GM21717 (cell line): ENCODE measurements at regions not wholly inside any gene's neighbourhood (a gene's known extent, or its start where the extent isn't known, plus 50 kb on each side); places are given as distances from the start of the nearest gene placed in this dataset.
A peak's percentile ranks its signal among the peaks of the same experiment; 100 is the strongest.
"Not testable (repeated sequence)": the region's sequence is repeated elsewhere in the genome, so short reads cannot be mapped to it uniquely, and the experiment has no call there.

ENCODE experiments used
- ATAC-seq: cut with Tn5 transposase; IDR thresholded peaks from one replicate; pipeline ENCODE4 v1.9.1; 2021; ENCODE audit warnings: mild to moderate bottlenecking, moderate library complexity; ENCODE audit not compliant: unreplicated experiment

DNA sequence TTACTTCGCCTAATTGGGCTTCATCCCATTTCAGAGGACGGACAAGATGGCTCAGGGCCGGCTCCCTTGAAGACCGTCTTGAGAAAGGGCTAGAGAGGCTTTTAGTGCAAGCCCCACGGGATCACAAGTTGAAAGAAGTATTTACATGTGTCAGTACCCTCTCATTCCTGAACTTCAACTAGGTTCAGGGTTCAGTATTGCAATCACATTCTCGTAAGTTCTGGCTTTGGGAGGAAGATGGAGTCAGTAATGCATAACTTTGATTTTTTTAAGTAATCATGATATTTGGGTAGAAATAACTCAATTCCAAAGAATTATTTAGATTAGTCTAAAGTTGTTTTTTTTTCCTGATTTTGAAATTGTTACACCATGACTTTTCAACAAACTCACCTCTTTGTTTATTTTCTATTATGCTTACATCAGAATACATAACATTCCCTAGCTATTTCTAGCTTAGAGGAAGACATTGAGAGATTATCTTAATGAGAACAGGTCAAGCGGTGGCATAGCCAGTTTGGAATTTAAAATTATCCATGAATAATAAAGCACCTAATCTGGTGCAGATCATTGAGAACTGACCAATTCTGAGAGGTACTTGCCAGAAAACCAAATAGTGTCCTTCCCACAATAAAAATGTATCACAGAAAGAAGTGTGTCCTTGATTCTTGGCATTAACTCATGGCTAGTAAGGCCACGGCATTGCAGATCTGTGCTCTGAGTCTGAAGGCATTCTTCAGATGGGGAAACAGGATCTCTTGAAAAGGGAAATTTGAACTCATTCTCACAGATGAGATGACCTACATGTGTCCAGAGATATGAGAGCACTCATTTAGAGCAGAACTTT lies 92.1 kb upstream of the BLID start:
- ATAC-seq = no peak

DNA sequence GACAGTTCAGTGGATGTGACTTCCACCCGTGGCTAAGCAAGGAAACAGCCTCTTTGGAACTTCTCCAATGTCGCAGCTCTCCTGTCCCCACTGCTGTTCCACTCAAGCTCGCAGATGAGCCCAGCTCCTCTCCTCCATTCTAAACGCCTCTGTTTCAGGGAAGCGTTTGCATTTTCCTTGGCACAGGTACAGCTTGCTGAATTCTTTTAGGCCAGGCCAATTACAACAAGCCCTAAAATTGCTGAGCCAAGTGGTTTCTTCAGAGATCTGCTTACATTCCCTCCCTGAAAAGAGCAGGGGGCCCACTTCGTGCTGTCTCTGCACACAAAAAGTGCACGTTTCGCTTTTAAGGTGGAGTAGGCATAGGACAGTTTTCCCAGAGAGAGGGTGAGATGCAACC lies 91.5 kb upstream of the BLID start:
- no peak for ATAC-seq

DNA sequence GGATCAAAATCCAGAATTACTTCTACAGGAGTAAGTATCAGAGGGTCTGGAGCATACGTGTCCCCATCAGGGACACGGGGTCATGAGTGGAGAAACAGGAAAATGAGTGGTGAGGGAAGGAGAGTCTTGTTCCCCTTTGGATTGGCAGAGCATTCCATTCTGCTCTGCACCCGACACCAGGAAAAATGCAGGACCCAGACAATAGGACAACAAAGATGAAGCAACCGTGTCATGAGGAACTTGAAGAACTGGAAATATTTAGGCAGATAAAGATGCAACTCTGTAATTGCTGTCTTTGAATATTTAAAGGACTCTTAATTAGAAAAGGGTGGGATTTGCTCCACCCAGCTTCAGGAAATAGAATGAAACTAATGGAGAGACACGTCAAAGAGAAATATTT lies 89.0 kb upstream of the BLID start:
- no peak for ATAC-seq

GRCh38 chr11:122204206-122204605 lies 88.2 kb upstream of the BLID start:
- no peak for ATAC-seq

DNA sequence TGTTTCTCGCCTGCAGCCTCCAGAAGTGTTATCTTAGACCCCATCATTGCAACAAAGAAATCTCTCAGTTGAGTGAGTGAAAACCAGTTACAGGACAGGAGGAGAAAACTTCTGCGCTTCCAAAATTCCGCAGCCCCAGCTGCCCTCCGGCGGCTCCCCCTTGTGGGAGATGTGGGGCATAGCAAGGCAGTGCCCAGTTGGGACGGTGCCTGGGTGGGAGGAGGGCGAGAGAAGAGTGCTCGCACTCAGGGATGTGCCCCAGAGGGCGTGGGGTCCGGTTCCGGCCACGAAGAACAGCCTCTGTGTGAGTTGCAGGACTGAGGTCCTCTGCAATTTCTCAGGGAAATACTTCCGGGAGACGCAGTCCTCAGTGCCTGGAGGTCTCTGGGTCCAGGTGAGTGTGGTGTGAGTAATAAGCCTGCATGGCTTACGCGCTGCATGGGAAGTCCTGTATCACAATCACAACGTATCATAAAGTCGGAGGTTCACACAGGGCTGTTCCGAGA lies 87.0 kb upstream of the BLID start:
- peak; percentile 72 for ATAC-seq

DNA sequence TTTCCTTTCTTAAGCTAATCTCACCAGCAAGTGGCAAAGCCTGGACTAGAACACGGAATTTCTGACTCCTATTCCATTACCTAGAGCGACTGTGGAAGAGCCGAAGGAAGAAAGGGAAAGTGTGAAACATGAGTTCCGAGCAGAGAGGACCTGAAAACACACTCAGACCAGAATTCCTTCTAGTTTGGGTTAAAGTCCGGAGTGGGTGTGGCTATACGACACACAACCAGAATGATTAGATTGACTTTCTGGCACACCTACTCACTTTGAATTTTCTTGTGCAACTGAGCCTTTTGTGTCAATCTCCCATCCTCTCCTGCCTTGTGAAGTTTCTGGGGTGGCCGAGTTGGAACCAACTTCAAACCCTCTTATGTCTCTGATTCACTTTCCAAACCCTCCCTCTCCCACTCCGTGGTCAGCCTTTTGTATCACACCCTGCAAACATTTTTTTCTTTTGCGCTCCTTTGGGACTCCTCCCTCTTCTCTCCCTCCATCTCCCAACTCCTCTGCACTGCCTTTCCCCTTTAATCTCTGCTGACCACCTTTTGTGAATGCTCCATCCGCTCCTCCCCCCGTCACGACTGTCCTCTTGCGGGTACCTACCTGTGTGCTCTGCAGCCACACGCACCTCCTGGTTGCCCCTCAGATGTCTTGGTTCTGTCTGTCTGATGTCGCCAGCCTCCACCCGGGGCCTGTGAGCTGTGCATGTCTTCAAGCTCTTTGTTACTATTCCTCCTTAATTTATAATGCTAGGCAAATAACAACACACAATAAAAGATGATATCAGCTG lies 86.3 kb upstream of the BLID start:
- no peak for ATAC-seq

- no peak for ATAC-seq
Measured at GRCh38 chr11:122201106-122201505, 85.1 kb upstream of the BLID start.

GRCh38 chr11:122199661-122200060 lies 83.6 kb upstream of the BLID start:
- ATAC-seq = no peak

GRCh38 chr11:122198291-122198983 lies 82.4 kb upstream of the BLID start:
- ATAC-seq = no peak

- ATAC-seq = no peak
Measured at GRCh38 chr11:122197066-122197987, 81.3 kb upstream of the BLID start.

- no peak for ATAC-seq
Measured at GRCh38 chr11:122195790-122196189, 79.8 kb upstream of the BLID start.

- not testable (repeated sequence) for ATAC-seq
Measured at GRCh38 chr11:122193881-122194480, 78.0 kb upstream of the BLID start.

GRCh38 chr11:122193457-122193856 lies 77.4 kb upstream of the BLID start:
- ATAC-seq = no peak

GRCh38 chr11:122192634-122193255 lies 76.7 kb upstream of the BLID start:
- ATAC-seq = no peak

- ATAC-seq = no peak
Measured at GRCh38 chr11:122190768-122191167, 74.8 kb upstream of the BLID start.

DNA sequence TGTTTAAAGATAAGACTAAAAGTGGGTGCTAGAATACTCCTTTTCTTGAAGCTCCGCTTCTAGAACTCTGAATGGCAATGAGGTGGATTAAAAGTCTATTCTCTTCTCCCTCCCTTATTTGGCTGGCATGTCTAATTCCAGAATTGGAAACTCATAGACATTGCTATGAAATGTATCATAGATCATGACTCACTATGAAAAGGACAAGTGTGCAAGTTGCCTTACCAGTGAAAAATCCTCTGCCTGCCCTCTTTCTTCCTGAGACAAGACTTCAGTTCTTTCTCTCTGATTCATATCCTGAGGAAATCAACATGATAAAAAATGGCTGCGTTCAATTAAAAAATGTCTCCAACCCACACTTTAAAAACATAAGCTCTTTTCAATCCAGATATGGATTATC lies 73.2 kb upstream of the BLID start:
- no peak for ATAC-seq

DNA sequence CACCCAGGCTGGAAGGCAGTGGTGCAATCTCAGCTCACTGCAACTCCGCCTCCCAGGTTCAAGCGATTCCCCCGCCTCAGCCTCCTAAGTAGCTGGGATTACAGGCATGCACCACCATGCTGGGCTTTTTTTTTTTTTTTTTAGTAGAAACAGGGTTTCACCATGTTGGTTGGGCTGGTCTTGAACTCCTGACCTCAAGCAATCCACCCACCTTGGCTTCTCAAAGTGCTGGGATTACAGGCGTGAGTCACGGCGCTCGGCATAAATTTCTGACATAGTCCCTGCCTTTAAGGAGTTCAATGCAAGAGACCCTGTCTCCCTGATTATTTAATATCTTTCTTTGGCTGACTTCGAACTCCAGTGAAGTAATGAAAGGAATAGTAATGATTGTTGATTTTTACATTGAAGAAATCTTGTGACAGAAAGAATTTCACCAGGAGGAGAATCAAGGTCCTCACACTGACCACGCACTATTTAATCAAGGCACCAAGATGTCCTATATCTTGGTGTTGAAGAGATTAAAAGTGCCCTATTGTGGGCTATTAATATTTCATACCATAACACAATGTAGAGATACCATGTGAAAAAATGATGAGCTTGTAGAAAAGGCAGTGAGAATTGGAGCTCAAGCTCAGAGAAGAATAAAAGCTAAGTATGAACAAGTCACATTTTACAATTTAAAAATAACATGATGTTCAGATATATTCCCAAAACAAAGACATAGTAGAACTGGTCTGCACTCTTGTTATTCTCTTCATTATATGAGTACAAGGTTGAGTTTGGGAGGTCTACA lies 71.6 kb upstream of the BLID start:
- ATAC-seq = no peak

DNA sequence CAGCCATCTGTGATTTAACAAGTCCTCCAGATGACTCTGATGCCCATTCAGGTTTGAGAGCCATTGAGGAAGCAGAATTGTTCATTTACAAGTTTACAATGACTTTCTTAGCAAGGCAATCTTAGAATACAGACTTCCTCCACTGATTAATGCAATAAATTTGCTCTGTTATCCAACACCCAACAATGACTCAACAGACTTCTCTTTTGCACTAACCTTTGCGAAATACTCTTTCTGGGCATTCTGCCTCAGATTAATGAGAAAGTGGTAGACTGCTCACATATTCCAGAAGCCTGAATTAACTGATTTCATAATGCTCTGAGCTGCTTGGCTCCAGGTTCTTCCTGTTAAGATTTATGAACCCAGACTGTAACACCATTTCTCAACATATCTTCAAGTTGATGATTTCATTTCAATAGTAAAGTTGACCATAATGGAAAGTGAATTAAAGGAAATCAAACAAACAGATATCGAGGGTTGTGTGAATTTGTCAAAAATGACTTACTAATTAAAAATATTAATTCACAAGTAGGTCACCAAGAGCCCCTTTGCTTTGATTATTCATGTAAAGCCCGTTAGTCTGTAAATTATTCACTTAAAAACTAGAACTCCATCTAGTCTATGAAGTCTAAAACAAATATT lies 70.5 kb upstream of the BLID start:
- no peak for ATAC-seq
